GM18873 (cell line): ENCODE measurements at regions not wholly inside any gene's neighbourhood (a gene's known extent, or its start where the extent isn't known, plus 50 kb on each side); places are given as distances from the start of the nearest gene placed in this dataset.

Experiments used
- ATAC-seq: cut with Tn5 transposase; IDR thresholded peaks from one replicate; pipeline ENCODE4 v1.9.1; 2021; ENCODE audit warnings: mild to moderate bottlenecking, moderate library complexity, moderate number of reproducible peaks; ENCODE audit not compliant: unreplicated experiment, low FRiP score

DNA sequence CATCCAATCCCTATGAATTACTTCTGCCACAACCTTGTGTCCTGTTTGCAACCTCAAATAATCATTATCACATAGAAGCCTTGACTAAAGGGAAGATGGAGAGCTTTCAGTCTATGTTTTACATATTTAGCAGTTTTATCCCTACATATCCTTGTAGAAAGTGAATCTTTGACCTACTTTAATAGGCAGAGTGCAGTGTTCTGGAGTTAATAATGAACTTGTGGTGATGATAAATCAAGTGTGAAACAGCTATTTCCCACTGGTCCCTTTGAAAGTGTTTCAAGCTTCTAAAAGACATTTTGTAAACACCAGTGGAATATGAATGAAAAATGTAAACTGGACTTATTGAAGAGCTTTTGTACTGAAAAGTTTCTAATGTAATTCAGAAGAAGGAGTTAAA lies 406.7 kb downstream of the GABRG2 start:
- ATAC-seq: no peak

DNA sequence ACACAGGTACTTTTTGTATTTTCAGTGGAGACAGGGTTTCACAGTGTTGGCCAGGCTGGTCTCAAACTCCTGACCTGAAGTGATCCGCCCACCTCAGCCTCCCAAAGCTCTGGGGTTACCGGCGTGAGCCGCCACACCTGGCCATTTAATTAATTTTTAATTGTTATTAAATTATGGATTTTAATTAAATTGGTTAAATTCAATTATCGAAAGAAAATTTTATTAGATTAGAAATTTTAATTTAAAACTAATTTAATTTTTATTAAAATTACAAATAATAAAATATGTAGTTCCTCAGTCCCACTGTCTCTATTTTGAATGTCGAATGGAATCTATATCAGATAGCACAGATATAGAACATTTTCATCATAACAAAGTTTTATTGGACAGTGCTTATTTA lies 416.5 kb downstream of the GABRG2 start:
- ATAC-seq: no peak

GRCh38 chr5:162484986-162485385 lies 417.4 kb downstream of the GABRG2 start:
- ATAC-seq: no peak

GRCh38 chr5:162485666-162486292 lies 418.2 kb downstream of the GABRG2 start:
- no peak for ATAC-seq

DNA sequence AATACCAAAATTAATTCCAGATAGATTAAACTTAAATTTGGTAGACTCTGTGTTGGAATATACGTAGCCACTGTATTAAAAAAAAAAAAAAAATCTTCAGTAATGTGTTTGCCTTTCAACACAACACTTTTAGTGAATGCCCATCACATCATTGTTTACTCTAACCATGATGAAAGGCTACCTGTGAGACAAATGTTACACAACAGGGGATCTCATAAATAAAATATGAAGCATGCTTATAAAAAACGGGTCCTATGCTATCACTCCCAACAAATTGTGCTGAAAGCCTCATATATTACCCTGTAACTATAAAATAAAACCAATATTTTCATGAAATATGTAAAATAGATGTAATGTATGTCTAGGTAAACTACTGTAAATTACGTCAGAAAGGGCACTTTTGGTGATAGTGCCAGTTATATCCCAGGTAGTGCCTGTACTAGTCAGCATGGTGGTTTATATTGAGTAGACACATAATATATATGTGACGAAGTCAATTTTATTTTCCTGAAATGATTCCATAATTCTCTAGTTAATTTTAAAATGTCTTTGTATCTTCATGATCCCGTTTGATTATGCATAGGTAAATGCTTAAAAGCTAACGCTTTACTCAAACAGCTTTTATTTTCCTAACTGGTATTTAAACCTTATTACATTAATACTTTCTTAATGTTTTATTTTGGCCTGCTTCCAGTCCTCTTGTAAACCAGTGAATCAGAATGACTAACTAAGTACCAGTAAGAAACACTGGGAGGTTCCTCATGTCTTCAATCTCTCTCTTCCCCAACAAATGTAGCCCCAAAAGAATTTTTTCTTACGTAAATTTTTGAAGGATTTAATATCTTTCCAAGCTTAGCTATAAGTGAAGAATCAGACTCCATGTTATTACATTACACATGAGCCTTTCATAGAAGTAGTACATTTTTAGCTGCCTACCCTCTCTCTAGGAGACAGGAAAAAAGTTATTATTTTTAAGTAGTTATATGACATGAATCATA lies 420.3 kb downstream of the GABRG2 start:
- ATAC-seq: no peak

DNA sequence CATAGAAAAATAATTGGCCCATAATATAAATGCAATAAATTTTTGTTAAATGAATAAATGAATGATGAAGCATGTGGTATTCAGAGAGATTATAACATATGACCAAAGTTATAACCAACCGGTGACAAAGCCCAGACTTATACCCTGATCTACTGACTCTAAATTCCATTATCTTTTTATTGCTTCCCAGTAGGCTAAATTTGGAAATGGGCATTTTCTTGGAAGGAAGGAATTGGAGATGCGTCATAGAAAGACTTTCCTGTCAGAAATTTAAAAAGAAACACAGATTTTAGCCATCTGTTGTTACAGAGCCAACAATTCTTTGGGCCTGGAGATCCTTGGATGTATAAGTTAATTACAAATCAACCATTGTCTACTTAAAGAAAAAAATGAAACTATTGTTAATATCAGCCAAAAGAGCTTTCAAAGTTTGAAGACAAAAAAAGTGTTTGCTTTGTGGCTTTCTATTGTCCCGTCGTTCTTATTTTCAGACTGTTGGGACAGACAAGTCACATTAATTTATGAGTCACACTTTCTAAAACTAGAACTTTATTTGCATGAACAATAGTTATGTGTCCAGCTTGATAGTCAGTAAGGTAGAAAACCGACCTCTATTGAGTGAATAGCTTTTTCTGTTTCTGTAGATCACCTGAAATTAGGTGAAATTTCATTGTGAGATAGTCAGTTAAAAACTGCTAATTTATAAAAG lies 428.7 kb downstream of the GABRG2 start:
- ATAC-seq: no peak

GRCh38 chr5:162497455-162497854 lies 429.9 kb downstream of the GABRG2 start:
- no peak for ATAC-seq

GRCh38 chr5:162502780-162503179 lies 435.2 kb downstream of the GABRG2 start:
- no peak for ATAC-seq

GRCh38 chr5:162503796-162504195 lies 436.2 kb downstream of the GABRG2 start:
- no peak for ATAC-seq

GRCh38 chr5:162512935-162513565 lies 445.5 kb downstream of the GABRG2 start:
- ATAC-seq: no peak

DNA sequence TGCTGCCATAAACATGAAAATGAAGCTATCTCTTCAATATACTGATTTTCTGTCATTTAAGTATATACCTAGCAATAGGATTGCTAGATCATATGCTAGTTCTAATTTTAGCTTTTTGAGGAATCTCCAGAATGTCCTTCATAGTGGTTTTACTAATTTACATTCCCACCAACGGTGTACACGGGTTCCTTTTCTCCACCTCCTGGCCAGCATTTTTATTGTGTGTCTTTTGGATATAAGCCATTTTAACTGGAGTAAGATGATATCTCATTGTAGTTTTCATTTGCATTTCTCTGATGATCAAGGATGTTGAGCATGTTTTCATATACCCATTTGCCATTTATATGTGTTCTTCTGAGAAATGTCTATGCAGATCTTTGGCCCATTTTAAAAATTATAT lies 446.5 kb downstream of the GABRG2 start:
- no peak for ATAC-seq

DNA sequence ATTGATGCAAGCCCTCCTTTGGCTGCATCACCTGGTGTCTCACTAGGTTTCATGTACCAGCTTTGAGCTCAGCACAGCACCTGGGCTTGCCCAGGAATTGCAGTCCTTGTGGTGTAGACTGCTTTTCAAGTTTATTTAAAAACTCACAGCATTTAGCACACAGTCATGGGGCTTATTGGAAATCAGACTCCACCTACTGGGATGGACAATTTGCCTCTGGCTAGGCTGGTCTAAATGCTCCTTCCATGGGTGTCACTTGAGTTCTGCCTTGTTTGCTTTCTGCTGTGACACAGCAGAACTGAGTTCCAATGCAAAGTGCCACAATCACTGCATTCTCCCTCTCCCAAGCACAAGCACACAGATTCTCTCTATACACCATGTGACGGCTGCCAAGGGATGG lies 453.3 kb downstream of the GABRG2 start:
- ATAC-seq: no peak

GRCh38 chr5:162529209-162529608 lies 461.6 kb downstream of the GABRG2 start:
- ATAC-seq: no peak

GRCh38 chr5:162529886-162530285 lies 462.3 kb downstream of the GABRG2 start:
- no peak for ATAC-seq

GRCh38 chr5:162543437-162543836 lies 475.9 kb downstream of the GABRG2 start:
- no peak for ATAC-seq

- no peak for ATAC-seq
Observed at GRCh38 chr5:162544905-162545304, 477.3 kb downstream of the GABRG2 start.

DNA sequence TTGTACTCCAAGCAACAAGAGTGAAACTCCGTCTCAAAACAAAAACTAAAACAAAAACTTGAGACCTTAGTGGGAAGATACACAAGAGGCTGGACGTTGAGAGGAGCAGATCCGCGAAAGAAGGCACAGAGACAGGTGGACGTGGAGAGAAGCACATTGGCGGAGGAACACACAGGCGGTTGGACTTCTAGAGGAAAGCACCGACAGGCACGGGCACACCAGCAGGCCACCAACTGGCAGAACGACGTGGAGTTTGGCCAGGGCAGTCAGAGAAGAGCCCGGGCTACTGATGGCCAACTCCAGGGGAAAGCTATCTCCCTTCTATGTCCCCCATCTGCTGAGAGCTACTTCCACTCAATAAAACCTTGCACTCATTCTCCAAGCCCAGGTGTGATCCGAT lies 482.7 kb downstream of the GABRG2 start:
- no peak for ATAC-seq

DNA sequence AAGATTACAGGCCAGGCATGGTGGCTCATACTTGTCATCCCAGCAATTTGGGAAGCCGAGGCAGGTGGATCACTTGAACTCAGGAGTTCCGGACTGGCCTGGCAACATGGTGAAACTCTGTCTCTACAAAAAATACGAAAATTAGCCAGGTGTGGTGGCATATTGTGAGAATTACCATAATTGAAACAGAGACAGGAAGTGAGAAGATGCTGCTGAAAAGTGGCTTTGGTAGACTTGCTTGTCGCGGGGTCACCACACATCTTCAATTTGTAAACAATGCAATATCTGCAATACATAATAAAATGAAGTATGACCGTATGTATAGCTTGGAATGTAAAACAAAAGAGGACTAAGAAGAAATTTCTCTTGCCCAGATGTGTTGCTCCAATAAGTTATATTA lies 490.5 kb downstream of the GABRG2 start:
- ATAC-seq: no peak

- no peak for ATAC-seq
Observed at GRCh38 chr5:162567644-162568043, 500.1 kb downstream of the GABRG2 start.

- ATAC-seq: no peak
Observed at GRCh38 chr5:162573758-162574157, 506.2 kb downstream of the GABRG2 start.

DNA sequence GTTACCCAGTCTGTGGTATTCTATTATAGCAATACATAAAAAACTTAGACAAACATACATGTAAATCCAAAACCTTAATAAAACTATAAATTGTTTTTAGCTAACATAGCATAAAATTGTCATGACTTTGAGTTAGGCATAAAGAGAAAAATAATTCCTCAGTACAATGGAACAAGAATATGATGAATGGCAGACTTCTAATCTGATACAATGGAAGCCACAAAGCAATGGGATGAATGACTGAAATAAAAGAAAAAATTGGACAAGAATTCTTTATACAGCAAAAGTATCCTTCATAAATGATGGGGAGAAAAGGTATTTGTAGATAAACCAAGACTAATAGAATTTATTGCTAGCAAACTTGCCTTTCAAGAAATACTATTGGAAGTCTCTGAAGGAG lies 524.2 kb downstream of the GABRG2 start:
- ATAC-seq: no peak
